Muscle of leg (tissue), 3 donors: ENCODE measurements at regions not wholly inside any gene's neighbourhood (a gene's known extent, or its start where the extent isn't known, plus 50 kb on each side); places are given as distances from the start of the nearest gene placed in this dataset.

Experiments used
- DNase-seq: peaks from one replicate; pipeline ENCODE4 v3.0.0; 2013
- H3K27ac ChIP-seq: one replicate; pipeline ENCODE4 v1.5.1; 2013; ENCODE audit warnings: mild to moderate bottlenecking, low read length, control low read depth
- H3K27me3 ChIP-seq: one replicate; pipeline ENCODE4 v1.6.1; 2013; ENCODE audit warnings: low read length; ENCODE audit not compliant: control insufficient read depth, insufficient read depth
- H3K36me3 ChIP-seq: one replicate; pipeline ENCODE4 v1.6.1; 2013; ENCODE audit warnings: low read length; ENCODE audit not compliant: control insufficient read depth, insufficient read depth
- H3K4me1 ChIP-seq: one replicate; pipeline ENCODE4 v1.6.1; 2013; ENCODE audit warnings: low read length; ENCODE audit not compliant: control insufficient read depth, insufficient read depth
- H3K4me3 ChIP-seq: one replicate; pipeline ENCODE4 v1.5.1; 2013; ENCODE audit warnings: low read length, control low read depth
- H3K9me3 ChIP-seq: replicated peaks from 2 replicates; pipeline ENCODE4 v1.6.1; 2013; ENCODE audit warnings: low read depth, low read length; ENCODE audit not compliant: control insufficient read depth
- WGBS: methylation state at CpG from one replicate; pipeline ENCODE4 v1.1.5; 2013; ENCODE audit warnings: missing lambda C conversion rate; ENCODE audit not compliant: insufficient coverage; 5-methylcytosine and 5-hydroxymethylcytosine counted together

DNA sequence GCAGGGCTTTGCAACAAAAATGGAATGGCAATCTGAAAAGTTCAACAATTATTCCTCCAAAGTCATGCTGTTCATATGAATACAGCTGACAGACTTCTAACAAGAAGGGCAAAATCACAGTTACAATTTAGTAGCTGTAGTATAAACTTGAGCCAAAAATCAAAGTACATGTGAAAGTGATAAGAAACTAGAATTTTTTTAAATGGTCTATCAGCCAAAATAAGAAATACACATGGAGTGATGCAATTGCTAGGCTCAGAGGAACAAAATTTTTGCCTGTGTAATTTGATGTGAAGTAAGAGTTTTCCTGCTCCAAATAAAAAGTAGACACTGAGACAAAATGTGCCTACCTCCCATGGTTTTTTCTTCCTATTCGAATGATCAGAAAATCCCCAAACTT is 167.7 kb upstream of the CDKN3 start:
- WGBS, result no CpG with 5 or more reads among the region's 1 CpG
- DNase-seq, result no peak
- H3K36me3 ChIP-seq, result no peaks in the 10 kb centered on the region
- no peak overlapping the region for H3K4me3 ChIP-seq
- H3K4me1 ChIP-seq, result no peaks in the 10 kb centered on the region
- H3K9me3 ChIP-seq, result peaks cover 2% of the 10 kb centered on the region
- no peak overlapping the region for H3K27ac ChIP-seq
- H3K27me3 ChIP-seq, result peaks cover 2% of the 10 kb centered on the region

DNA sequence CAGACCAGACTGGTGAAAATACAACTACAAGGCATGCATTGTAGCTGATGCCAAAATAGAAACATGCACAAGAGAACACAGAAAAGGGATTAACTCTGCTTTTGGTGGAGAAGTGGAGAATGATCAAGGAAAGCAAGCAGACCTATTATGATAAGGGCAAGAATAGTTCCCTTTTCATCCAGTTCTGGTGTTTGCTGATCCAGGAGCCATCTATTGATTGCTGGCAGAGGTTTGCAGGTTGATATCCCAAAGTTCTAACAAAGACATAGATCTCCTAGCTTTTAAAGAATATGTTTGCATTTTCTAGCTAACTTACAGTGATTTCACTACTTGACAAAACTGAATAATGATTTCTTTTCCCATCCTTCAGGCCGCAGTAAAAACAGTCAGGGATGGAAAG is 166.2 kb upstream of the CDKN3 start:
- no peak overlapping the region for H3K27ac ChIP-seq
- H3K4me3 ChIP-seq, result no peak overlapping the region
- no peaks in the 10 kb centered on the region for H3K36me3 ChIP-seq
- H3K4me1 ChIP-seq, result no peaks in the 10 kb centered on the region
- H3K9me3 ChIP-seq, result peaks cover 2% of the 10 kb centered on the region
- no CpG with 5 or more reads among the region's 1 CpG for WGBS
- DNase-seq, result no peak
- H3K27me3 ChIP-seq, result no peaks in the 10 kb centered on the region

DNA sequence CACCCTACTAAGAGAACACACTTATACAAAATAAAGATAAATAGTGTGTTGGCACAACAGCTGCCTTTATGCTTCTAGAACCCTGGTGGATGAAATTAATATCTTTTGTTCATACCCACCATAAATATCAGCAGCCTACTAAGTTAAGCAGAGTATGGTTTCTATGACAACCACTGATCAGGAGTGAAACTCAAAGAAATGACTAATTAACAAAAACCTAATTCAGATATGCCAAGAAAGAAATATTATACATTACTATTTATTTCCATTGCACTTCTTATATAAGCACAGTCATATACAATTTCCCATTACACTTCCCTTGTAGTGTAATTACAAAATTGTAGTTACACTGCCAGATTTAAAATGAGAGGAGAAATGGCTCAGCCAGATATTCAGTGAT is 164.1 kb upstream of the CDKN3 start:
- no peak overlapping the region for H3K4me3 ChIP-seq
- no peaks in the 10 kb centered on the region for H3K36me3 ChIP-seq
- no peaks in the 10 kb centered on the region for H3K4me1 ChIP-seq
- no peak for DNase-seq
- no peaks in the 10 kb centered on the region for H3K27me3 ChIP-seq
- peaks cover 1% of the 10 kb centered on the region for H3K9me3 ChIP-seq
- H3K27ac ChIP-seq, result no peak overlapping the region

DNA sequence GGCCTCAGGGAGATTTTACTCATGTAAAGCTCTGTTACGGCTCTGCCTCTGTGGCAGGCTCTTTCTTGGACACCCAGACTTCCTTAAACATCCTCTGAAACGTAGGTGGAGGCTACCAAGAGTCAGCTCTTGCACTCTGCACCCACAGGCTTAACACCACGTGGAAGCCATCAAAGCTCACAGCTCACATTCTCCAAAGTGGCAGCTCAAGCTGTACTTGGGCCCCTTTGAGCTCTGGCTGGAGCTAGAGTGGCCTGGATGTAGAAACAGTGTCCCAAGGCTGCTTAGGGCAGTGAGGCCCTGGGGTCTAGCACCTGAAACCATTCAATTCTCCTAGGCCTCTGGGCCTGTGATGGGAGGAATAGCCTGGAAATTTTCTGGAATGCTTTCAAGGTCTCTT is 155.3 kb upstream of the CDKN3 start:
- peaks cover 2% of the 10 kb centered on the region for H3K27me3 ChIP-seq
- WGBS, result 80% methylated on average over 2 of the region's 3 CpGs
- no peak overlapping the region for H3K27ac ChIP-seq
- no peaks in the 10 kb centered on the region for H3K9me3 ChIP-seq
- H3K4me1 ChIP-seq, result no peaks in the 10 kb centered on the region
- no peaks in the 10 kb centered on the region for H3K36me3 ChIP-seq
- no peak for DNase-seq
- H3K4me3 ChIP-seq, result no peak overlapping the region

DNA sequence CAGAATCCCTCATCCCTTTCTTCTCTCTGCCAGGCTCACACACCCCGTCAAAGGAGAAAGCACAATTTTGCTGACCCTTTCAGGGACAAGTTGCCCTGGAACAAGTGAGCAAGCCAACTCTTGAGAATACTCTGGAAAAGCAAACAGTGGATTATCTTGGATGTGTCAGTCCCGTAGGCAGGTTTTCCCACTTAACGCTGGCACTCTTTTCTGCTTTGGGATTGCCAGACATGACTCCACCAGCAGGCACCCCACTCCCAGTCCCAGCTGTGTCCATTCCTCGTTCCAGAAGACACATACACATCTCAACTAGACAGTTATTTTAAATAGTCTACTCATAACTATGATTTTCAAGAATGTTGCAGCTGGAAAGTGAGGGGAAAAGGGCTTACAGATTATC is 145.5 kb upstream of the CDKN3 start:
- H3K36me3 ChIP-seq, result no peaks in the 10 kb centered on the region
- H3K4me1 ChIP-seq, result no peaks in the 10 kb centered on the region
- WGBS, result 80% methylated on average over 3 of the region's 4 CpGs
- no peak for DNase-seq
- no peaks in the 10 kb centered on the region for H3K9me3 ChIP-seq
- no peak overlapping the region for H3K4me3 ChIP-seq
- H3K27me3 ChIP-seq, result no peaks in the 10 kb centered on the region
- H3K27ac ChIP-seq, result no peak overlapping the region

DNA sequence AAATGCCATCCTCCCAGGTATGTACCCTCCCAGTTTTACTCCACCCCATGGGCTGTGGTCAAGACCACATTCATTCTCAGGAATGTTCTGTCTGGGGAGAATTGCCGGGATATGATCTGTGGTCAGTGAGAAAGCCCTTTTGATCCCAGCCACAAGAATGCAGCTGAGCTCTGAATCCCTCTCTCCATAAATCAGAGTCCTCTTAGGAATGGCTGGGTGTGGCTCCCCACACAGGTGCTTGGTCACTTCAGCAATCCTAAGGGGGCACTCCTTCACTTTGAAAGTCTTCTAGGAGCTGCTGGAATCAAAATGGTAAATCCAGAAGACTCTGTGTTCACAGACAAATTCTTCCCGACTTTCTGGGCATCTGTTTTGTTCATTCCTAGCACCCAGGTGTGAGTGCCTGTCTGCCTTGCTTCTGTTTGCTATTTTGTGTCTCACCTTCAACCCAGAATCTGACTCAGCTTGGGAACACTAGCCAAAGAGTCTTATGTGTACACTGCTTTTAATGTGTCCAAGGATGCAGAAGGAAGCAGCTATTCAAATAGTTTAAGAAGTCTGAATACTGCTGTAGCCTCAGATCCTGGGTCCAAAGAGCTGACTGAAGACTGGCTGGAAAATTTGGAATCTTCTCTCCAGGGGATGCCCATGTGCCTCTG is 144.6 kb upstream of the CDKN3 start:
- Histone ChIP-seq H3K27me3 (no peaks in the 10 kb centered on the region), H3K4me1 (no peaks in the 10 kb centered on the region), H3K9me3 (no peaks in the 10 kb centered on the region), H3K4me3 (no peak overlapping the region), H3K27ac (no peak overlapping the region), H3K36me3 (no peaks in the 10 kb centered on the region)
- 45% methylated on average over 1 of the region's 2 CpGs for WGBS
- DNase-seq, result no peak

DNA sequence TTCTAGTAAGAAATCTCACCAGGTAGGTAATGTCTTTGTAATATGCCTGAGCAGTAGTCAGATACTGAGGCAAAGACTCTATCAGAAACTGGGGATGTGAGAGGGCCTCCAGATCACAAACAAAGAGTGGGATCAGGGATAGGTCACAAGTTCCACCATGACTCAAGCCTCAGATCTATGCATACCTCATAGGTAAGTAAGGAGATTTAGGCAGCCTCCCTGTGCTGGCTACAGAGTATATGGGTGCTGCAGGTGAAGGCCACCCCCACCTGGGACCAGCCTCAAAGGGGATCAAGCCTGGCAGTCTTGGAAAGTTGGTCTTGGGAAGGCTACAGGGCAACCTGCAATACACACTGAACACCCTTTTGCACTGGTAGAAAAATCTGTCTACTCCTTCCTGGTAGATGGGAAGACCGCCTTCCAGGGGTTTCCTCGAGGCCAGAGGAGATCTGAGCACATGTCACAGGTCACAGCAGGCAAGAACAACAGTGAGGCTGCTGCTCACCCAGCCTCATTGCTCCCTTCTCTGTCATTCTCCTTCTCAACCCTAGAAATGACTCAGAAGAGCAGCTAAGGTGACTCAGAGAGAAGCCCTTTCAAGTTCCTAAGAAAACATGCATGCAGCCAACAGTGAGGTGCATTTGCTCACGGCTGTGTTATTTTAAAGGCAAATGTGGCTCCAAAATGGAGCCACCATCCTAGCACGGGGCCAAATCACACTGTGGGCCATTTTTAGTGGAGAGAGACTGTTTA is 143.4 kb upstream of the CDKN3 start:
- H3K27me3 ChIP-seq, result no peaks in the 10 kb centered on the region
- no peaks in the 10 kb centered on the region for H3K9me3 ChIP-seq
- no peaks in the 10 kb centered on the region for H3K4me1 ChIP-seq
- WGBS, result 94% methylated on average over 3 of the region's 4 CpGs
- no peak overlapping the region for H3K27ac ChIP-seq
- H3K4me3 ChIP-seq, result no peak overlapping the region
- H3K36me3 ChIP-seq, result no peaks in the 10 kb centered on the region
- DNase-seq, result no peak

DNA sequence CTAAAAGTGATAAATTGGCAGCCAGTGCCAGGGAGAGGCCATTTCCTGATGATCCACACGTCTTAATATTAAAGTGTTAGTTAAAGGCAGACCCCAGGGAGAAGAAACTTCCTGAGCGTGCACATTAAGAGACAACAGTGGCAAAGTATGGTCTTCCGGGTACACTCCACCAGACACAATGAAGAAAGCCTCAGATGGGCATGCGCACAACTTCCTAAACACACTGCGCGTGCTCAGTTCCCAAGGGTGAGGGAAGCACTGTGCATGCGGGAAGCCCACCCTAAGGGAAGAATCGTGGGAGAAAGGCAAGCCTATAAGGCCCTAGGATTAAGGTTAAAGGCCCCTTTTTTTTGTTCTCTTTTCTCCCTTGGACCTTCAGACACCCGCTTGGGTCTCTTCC is 140.7 kb upstream of the CDKN3 start:
- 77% methylated on average over 8 of the region's 9 CpGs for WGBS
- Histone ChIP-seq H3K4me3 (no peak overlapping the region), H3K27ac (no peak overlapping the region), H3K4me1 (no peaks in the 10 kb centered on the region), H3K27me3 (no peaks in the 10 kb centered on the region), H3K36me3 (no peaks in the 10 kb centered on the region), H3K9me3 (no peaks in the 10 kb centered on the region)
- no peak for DNase-seq

DNA sequence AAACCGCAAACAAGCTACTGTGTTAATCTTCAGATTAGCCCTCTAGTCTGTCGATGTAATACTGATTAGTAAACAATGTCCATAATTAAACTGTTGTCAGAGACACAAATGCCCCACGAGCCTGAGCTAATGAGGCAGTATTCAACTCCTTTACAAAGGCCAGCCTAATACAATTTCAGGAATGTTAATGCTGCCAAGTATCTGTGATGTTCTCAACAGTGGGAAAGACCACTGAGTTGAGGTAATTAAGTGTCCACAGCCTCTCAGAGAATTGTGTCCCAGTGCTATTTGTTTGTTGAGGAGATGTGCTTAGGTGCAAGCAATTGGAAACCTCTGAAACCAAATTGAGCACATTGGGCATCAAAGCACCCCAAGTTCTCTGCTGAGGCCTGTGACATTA is 139.4 kb upstream of the CDKN3 start:
- Histone ChIP-seq H3K27ac (no peak overlapping the region), H3K36me3 (no peaks in the 10 kb centered on the region), H3K4me3 (no peak overlapping the region), H3K9me3 (no peaks in the 10 kb centered on the region), H3K27me3 (no peaks in the 10 kb centered on the region), H3K4me1 (no peaks in the 10 kb centered on the region)
- DNase-seq, result no peak
- WGBS, result no CpG with 5 or more reads among the region's 3 CpGs

DNA sequence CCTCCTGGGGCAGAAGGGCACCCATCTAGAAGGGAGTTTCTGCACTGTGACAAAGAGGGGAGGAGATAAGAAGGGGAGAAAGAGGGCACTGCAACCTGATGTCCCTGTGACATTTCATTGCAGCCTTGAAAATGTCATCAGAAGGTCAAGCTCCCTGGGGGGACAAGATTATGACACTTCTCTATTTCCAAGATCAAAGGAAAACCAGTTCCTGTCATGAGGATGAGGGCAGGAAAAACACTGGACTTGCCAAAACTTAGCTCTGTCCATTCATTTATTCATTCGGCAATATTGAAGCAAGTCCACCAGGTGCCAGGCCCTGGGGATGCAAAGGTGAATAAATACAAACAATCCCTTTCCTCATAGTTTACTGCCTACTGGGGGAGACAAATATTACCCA is 138.4 kb upstream of the CDKN3 start:
- Histone ChIP-seq H3K4me3 (no peak overlapping the region), H3K36me3 (no peaks in the 10 kb centered on the region), H3K27ac (no peak overlapping the region), H3K9me3 (no peaks in the 10 kb centered on the region), H3K27me3 (no peaks in the 10 kb centered on the region), H3K4me1 (no peaks in the 10 kb centered on the region)
- no peak for DNase-seq
- WGBS, result no CpG with 5 or more reads among the region's 1 CpG
